ENCODE measurements at regions not wholly inside any gene's neighbourhood (a gene's known extent, or its start where the extent isn't known, plus 50 kb on each side); places are given as distances from the start of the nearest gene placed in this dataset.

- Histone ChIP-seq H3K36me3 (ENCODE audit: insufficient read depth, low read length) (no peaks in the 10 kb centered on the region), H3K4me1 (ENCODE audit: insufficient read depth, low read length, severe bottlenecking) (no peaks in the 10 kb centered on the region), H3K27ac (ENCODE audit: low read depth, low read length, poor library complexity, severe bottlenecking) (no peak overlapping the region), H3K9me3 (ENCODE audit: low read length) (no peaks in the 10 kb centered on the region), H3K4me2 (ENCODE audit: low read length) (no peak overlapping the region), H3K79me2 (ENCODE audit: insufficient read depth, low read length) (no peaks in the 10 kb centered on the region), H3K27me3 (ENCODE audit: insufficient read depth, low read length) (peaks cover 8% of the 10 kb centered on the region; the same call in 1 of the 2 replicates), H2AFZ (ENCODE audit: low read length) (no peak overlapping the region), H3K9me2 (ENCODE audit: low read depth, low read length) (no peaks in the 10 kb centered on the region), H4K20me1 (ENCODE audit: insufficient read depth, low read length) (no peaks in the 10 kb centered on the region), H3K9ac (ENCODE audit: low read length) (no peak overlapping the region), H3F3A (ENCODE audit: insufficient read depth, low read length) (no peaks in the 10 kb centered on the region), H3K4me3 (ENCODE audit: low read depth, low read length, poor library complexity, severe bottlenecking) (no peak overlapping the region)
- no peak for TF ChIP-seq EZH2 (IDR thresholded peaks at IDR 0.05; ENCODE audit: borderline replicate concordance, low read length)
- no peak for TF ChIP-seq CTCF (IDR thresholded peaks at IDR 0.05; ENCODE audit: low read length)
Measured at GRCh38 chr12:115846516-115846915, 431.0 kb downstream of the MED13L start.

- no peak for TF ChIP-seq CTCF (IDR thresholded peaks at IDR 0.05; ENCODE audit: low read length)
- no peak for TF ChIP-seq EZH2 (IDR thresholded peaks at IDR 0.05; ENCODE audit: borderline replicate concordance, low read length)
- Histone ChIP-seq H3K79me2 (ENCODE audit: insufficient read depth, low read length) (no peaks in the 10 kb centered on the region), H3F3A (ENCODE audit: insufficient read depth, low read length) (no peaks in the 10 kb centered on the region), H3K36me3 (ENCODE audit: insufficient read depth, low read length) (no peaks in the 10 kb centered on the region), H3K4me2 (ENCODE audit: low read length) (no peak overlapping the region), H3K4me3 (ENCODE audit: low read depth, low read length, poor library complexity, severe bottlenecking) (no peak overlapping the region), H3K27me3 (ENCODE audit: insufficient read depth, low read length) (peaks cover 5% of the 10 kb centered on the region; the same call in 1 of the 2 replicates), H3K9ac (ENCODE audit: low read length) (no peak overlapping the region), H3K4me1 (ENCODE audit: insufficient read depth, low read length, severe bottlenecking) (no peaks in the 10 kb centered on the region), H3K27ac (ENCODE audit: low read depth, low read length, poor library complexity, severe bottlenecking) (no peak overlapping the region), H2AFZ (ENCODE audit: low read length) (no peak overlapping the region), H3K9me3 (ENCODE audit: low read length) (no peaks in the 10 kb centered on the region), H3K9me2 (ENCODE audit: low read depth, low read length) (no peaks in the 10 kb centered on the region), H4K20me1 (ENCODE audit: insufficient read depth, low read length) (no peaks in the 10 kb centered on the region)
Measured at GRCh38 chr12:115840159-115840558, 437.3 kb downstream of the MED13L start.

- Histone ChIP-seq H3K79me2 (ENCODE audit: insufficient read depth, low read length) (no peaks in the 10 kb centered on the region), H3K9me2 (ENCODE audit: low read depth, low read length) (no peaks in the 10 kb centered on the region), H3F3A (ENCODE audit: insufficient read depth, low read length) (no peaks in the 10 kb centered on the region), H3K27ac (ENCODE audit: low read depth, low read length, poor library complexity, severe bottlenecking) (no peak overlapping the region), H4K20me1 (ENCODE audit: insufficient read depth, low read length) (no peaks in the 10 kb centered on the region), H3K4me1 (ENCODE audit: insufficient read depth, low read length, severe bottlenecking) (no peaks in the 10 kb centered on the region), H3K4me2 (ENCODE audit: low read length) (no peak overlapping the region), H3K27me3 (ENCODE audit: insufficient read depth, low read length) (peaks cover 5% of the 10 kb centered on the region; the same call in 1 of the 2 replicates), H3K36me3 (ENCODE audit: insufficient read depth, low read length) (no peaks in the 10 kb centered on the region), H3K9me3 (ENCODE audit: low read length) (no peaks in the 10 kb centered on the region), H3K4me3 (ENCODE audit: low read depth, low read length, poor library complexity, severe bottlenecking) (no peak overlapping the region), H2AFZ (ENCODE audit: low read length) (no peak overlapping the region), H3K9ac (ENCODE audit: low read length) (no peak overlapping the region)
- no peak for TF ChIP-seq CTCF (IDR thresholded peaks at IDR 0.05; ENCODE audit: low read length)
- no peak for TF ChIP-seq EZH2 (IDR thresholded peaks at IDR 0.05; ENCODE audit: borderline replicate concordance, low read length)
Measured at GRCh38 chr12:115838952-115839351, 438.5 kb downstream of the MED13L start.

Data from OCI-LY1 (cell line).